HUES6 (cell line): ENCODE measurements at regions not wholly inside any gene's neighbourhood (a gene's known extent, or its start where the extent isn't known, plus 50 kb on each side); places are given as distances from the start of the nearest gene placed in this dataset.

Experiments used
- H3K27ac ChIP-seq: 2 replicates; pipeline ENCODE4 v1.7.0; 2013; ENCODE audit warnings: low read depth, mild to moderate bottlenecking, low read length, inconsistent platforms
- H3K27me3 ChIP-seq: 2 replicates; pipeline ENCODE4 v1.6.1; 2013; ENCODE audit warnings: low read length; ENCODE audit not compliant: control insufficient read depth, insufficient read depth
- H3K36me3 ChIP-seq: 2 replicates; pipeline ENCODE4 v1.6.1; 2013; ENCODE audit warnings: low read length; ENCODE audit not compliant: control insufficient read depth, insufficient read depth
- H3K4me1 ChIP-seq: 2 replicates; pipeline ENCODE4 v1.6.1; 2013; ENCODE audit warnings: low read length; ENCODE audit not compliant: control insufficient read depth, insufficient read depth
- H3K4me3 ChIP-seq: 2 replicates; pipeline ENCODE4 v1.5.1; 2013; ENCODE audit warnings: low read depth, low read length
- H3K9ac ChIP-seq: one replicate; pipeline ENCODE4 v1.6.1; 2013; ENCODE audit warnings: mild to moderate bottlenecking, low read length
- H3K9me3 ChIP-seq: 2 replicates; pipeline ENCODE4 v1.6.1; 2013; ENCODE audit warnings: low read depth, low read length; ENCODE audit not compliant: control insufficient read depth, insufficient read depth

- H3K27me3 ChIP-seq, result no peaks in the 10 kb centered on the region
- H3K36me3 ChIP-seq, result peaks cover 37% of the 10 kb centered on the region; the same call in 1 of the 2 replicates
- H3K4me1 ChIP-seq, result peaks cover 32% of the 10 kb centered on the region
- peak overlapping the region; percentile 54; the same call in 1 of the 2 replicates for H3K4me3 ChIP-seq
- peak overlapping the region; percentile 24 for H3K9ac ChIP-seq
- no peaks in the 10 kb centered on the region for H3K9me3 ChIP-seq
- peak overlapping the region; percentile 67; the same call in 1 of the 2 replicates for H3K27ac ChIP-seq
Observed at GRCh38 chr11:96595011-96595410, 205.2 kb downstream of the JRKL start.

- H3K4me1 ChIP-seq, result peaks cover 39% of the 10 kb centered on the region
- H3K36me3 ChIP-seq, result no peaks in the 10 kb centered on the region; the same call in 1 of the 2 replicates
- H3K27ac ChIP-seq, result no peak overlapping the region; the same call in 1 of the 2 replicates
- H3K27me3 ChIP-seq, result no peaks in the 10 kb centered on the region; the same call in 1 of the 2 replicates
- H3K9ac ChIP-seq, result no peak overlapping the region
- no peak overlapping the region for H3K4me3 ChIP-seq
- H3K9me3 ChIP-seq, result peaks cover 7% of the 10 kb centered on the region
Observed at GRCh38 chr11:96607864-96608558, 218.2 kb downstream of the JRKL start.

- Histone ChIP-seq H3K4me1 (peaks cover 24% of the 10 kb centered on the region; the same call in 1 of the 2 replicates), H3K9me3 (peaks cover 7% of the 10 kb centered on the region), H3K9ac (no peak overlapping the region), H3K36me3 (no peaks in the 10 kb centered on the region; the same call in 1 of the 2 replicates), H3K4me3 (no peak overlapping the region), H3K27ac (no peak overlapping the region), H3K27me3 (no peaks in the 10 kb centered on the region)
Observed at GRCh38 chr11:96614101-96614500, 224.3 kb downstream of the JRKL start.

DNA sequence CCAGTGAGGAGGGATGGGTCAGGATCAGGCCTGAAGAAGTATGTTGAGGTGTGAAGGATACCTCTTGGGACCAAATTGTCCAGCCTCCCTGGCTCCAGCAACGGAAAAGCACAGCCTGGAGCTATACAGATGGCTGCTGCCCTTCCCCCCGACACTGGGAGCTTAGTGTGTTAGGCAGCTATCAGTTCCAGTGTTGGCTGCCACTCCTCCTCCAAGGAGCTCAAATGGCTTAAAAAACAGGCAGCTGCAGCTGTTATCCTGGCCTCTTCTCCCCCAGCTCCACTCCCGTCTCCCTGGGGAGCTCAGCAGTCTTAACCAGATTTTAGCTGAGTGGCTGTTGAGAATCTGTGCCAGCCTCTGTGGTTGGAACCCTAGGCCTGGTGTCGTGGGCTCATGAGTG, 225.0 kb downstream of the JRKL start:
- Histone ChIP-seq H3K36me3 (no peaks in the 10 kb centered on the region; the same call in 1 of the 2 replicates), H3K9me3 (peaks cover 7% of the 10 kb centered on the region), H3K27ac (no peak overlapping the region), H3K4me1 (peaks cover 24% of the 10 kb centered on the region; the same call in 1 of the 2 replicates), H3K9ac (no peak overlapping the region), H3K4me3 (no peak overlapping the region), H3K27me3 (no peaks in the 10 kb centered on the region)

GRCh38 chr11:96620464-96621044, 230.7 kb downstream of the JRKL start:
- no peak overlapping the region for H3K4me3 ChIP-seq
- H3K9me3 ChIP-seq, result peaks cover 10% of the 10 kb centered on the region
- no peaks in the 10 kb centered on the region for H3K27me3 ChIP-seq
- H3K4me1 ChIP-seq, result peaks cover 12% of the 10 kb centered on the region; the same call in 1 of the 2 replicates
- H3K27ac ChIP-seq, result no peak overlapping the region
- H3K9ac ChIP-seq, result no peak overlapping the region
- peaks cover under 1% of the 10 kb centered on the region; the same call in 1 of the 2 replicates for H3K36me3 ChIP-seq

DNA sequence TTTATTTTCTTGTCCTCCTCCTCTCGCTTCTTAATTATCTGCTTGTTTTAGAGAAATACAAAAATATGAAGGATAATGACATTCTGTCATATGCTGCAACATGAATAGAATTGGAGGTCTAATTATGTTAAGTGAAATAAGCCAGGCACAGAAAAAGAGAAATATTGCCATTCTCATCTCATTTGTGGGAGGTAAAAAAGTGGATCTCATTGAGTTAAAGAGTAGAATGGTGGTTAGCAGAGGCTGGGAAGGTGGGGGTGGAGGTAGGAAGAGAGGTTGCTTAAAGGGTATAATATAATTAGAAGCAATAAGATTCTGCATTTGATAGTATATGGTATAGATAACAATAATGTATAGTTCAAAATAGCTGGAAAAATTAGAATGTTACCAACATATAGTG, 231.3 kb downstream of the JRKL start:
- Histone ChIP-seq H3K4me3 (no peak overlapping the region), H3K9me3 (peaks cover 15% of the 10 kb centered on the region), H3K36me3 (peaks cover 4% of the 10 kb centered on the region; the same call in 1 of the 2 replicates), H3K9ac (no peak overlapping the region), H3K27me3 (no peaks in the 10 kb centered on the region), H3K27ac (no peak overlapping the region), H3K4me1 (peaks cover 8% of the 10 kb centered on the region; the same call in 1 of the 2 replicates)

- H3K4me1 ChIP-seq, result no peaks in the 10 kb centered on the region
- H3K9me3 ChIP-seq, result peaks cover 25% of the 10 kb centered on the region
- H3K36me3 ChIP-seq, result peaks cover 11% of the 10 kb centered on the region; the same call in 1 of the 2 replicates
- no peak overlapping the region for H3K27ac ChIP-seq
- H3K27me3 ChIP-seq, result no peaks in the 10 kb centered on the region
- no peak overlapping the region for H3K4me3 ChIP-seq
- H3K9ac ChIP-seq, result no peak overlapping the region
Observed at GRCh38 chr11:96622026-96622634, 232.3 kb downstream of the JRKL start.

DNA sequence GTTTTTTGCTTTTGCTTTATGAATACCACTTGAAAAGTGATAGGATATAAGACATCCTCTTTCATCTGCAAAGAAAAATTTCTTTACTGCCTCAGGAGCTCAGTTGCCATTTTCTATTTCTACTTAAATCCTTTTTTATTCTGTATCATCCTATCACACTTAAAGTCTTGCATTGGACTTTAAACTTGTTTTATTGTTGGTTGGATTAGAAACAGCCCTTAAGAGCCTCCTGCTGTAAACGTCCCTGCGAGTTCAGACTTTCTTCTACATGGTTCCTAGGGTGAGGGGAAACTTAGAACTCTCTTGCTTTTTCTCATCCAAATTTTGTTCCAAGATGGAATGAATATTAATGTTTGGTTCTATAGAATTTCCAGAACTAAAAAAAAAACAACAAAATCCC, 234.3 kb downstream of the JRKL start:
- H3K4me3 ChIP-seq, result no peak overlapping the region
- H3K9me3 ChIP-seq, result peaks cover 30% of the 10 kb centered on the region
- peaks cover 11% of the 10 kb centered on the region; the same call in 1 of the 2 replicates for H3K36me3 ChIP-seq
- H3K9ac ChIP-seq, result no peak overlapping the region
- H3K4me1 ChIP-seq, result no peaks in the 10 kb centered on the region
- H3K27me3 ChIP-seq, result no peaks in the 10 kb centered on the region
- H3K27ac ChIP-seq, result no peak overlapping the region

GRCh38 chr11:96627376-96627775, 237.6 kb downstream of the JRKL start:
- no peak overlapping the region for H3K27ac ChIP-seq
- no peak overlapping the region for H3K9ac ChIP-seq
- no peak overlapping the region for H3K4me3 ChIP-seq
- H3K36me3 ChIP-seq, result peaks cover 11% of the 10 kb centered on the region; the same call in 1 of the 2 replicates
- no peaks in the 10 kb centered on the region for H3K27me3 ChIP-seq
- H3K9me3 ChIP-seq, result peaks cover 28% of the 10 kb centered on the region
- H3K4me1 ChIP-seq, result no peaks in the 10 kb centered on the region

- Histone ChIP-seq H3K36me3 (peaks cover 31% of the 10 kb centered on the region; the same call in 1 of the 2 replicates), H3K9ac (no peak overlapping the region), H3K4me1 (no peaks in the 10 kb centered on the region), H3K4me3 (no peak overlapping the region), H3K27me3 (no peaks in the 10 kb centered on the region), H3K9me3 (peaks cover 16% of the 10 kb centered on the region), H3K27ac (no peak overlapping the region)
Observed at GRCh38 chr11:96635655-96636054, 245.8 kb downstream of the JRKL start.

DNA sequence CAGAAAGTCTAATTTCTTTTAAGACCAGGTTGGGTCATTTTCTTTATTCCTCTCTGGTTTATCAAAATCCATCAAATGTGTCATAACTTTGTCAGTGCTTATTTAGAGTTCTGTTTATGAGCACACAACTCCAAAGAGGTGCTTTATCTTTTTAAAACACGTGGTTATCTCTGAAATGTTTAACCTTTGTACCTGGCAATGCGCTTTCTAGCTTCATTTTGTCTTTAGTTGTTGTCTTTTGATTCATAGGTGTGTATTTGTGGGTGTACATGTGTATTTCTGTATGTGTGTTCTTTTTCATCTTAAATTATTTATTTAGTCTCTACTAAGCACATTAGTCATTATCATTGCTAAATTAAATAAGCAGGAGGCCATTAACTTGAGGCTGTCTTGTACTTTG, 251.4 kb downstream of the JRKL start:
- Histone ChIP-seq H3K9ac (no peak overlapping the region), H3K4me1 (peaks cover 3% of the 10 kb centered on the region; the same call in 1 of the 2 replicates), H3K4me3 (no peak overlapping the region), H3K27ac (no peak overlapping the region), H3K27me3 (no peaks in the 10 kb centered on the region), H3K9me3 (peaks cover 11% of the 10 kb centered on the region), H3K36me3 (peaks cover 38% of the 10 kb centered on the region; the same call in 1 of the 2 replicates)
